Smooth muscle cell (in vitro differentiated cells): ENCODE measurements at regions not wholly inside any gene's neighbourhood (a gene's known extent, or its start where the extent isn't known, plus 50 kb on each side); places are given as distances from the start of the nearest gene placed in this dataset.

Source experiments
- DNase-seq: peaks from one replicate; lab custom pipeline; 2025; ENCODE audit not compliant: unreplicated experiment; lab: John Stamatoyannopoulos, UW
- H2AFZ ChIP-seq: fragments of 200-600 bp; sonication (generic); 2 replicates; pipeline ENCODE4 v1.6.0; 2016; ENCODE audit warnings: antibody characterized with exemption, low read depth, mild to moderate bottlenecking
- H3F3A ChIP-seq: fragments of 200-600 bp; sonication (generic); 2 replicates; pipeline ENCODE4 v1.6.0; 2017; ENCODE audit warnings: antibody characterized with exemption, low read depth
- H3K27ac ChIP-seq: fragments of 200-600 bp; sonication (generic); 2 replicates; pipeline ENCODE4 v1.5.1; 2016; ENCODE audit warnings: low read depth, mild to moderate bottlenecking
- H3K27me3 ChIP-seq: fragments of 200-600 bp; sonication (generic); 2 replicates; pipeline ENCODE4 v1.6.1; 2016; ENCODE audit warnings: low read depth, mild to moderate bottlenecking
- H3K36me3 ChIP-seq: fragments of 200-600 bp; sonication (generic); 2 replicates; pipeline ENCODE4 v1.5.1; 2016; ENCODE audit warnings: low read depth
- H3K4me1 ChIP-seq: fragments of 200-600 bp; sonication (generic); 2 replicates; pipeline ENCODE4 v1.5.1; 2016; ENCODE audit warnings: low read depth
- H3K4me2 ChIP-seq: fragments of 200-600 bp; sonication (generic); 2 replicates; pipeline ENCODE4 v1.6.0; 2016; ENCODE audit warnings: mild to moderate bottlenecking
- H3K4me3 ChIP-seq: fragments of 200-600 bp; sonication (generic); 2 replicates; pipeline ENCODE4 v1.5.1; 2016; ENCODE audit warnings: mild to moderate bottlenecking
- H3K79me2 ChIP-seq: fragments of 200-600 bp; sonication (generic); 2 replicates; pipeline ENCODE4 v1.6.0; 2016; ENCODE audit warnings: low read depth, mild to moderate bottlenecking
- H3K9ac ChIP-seq: fragments of 200-600 bp; sonication (generic); 2 replicates; pipeline ENCODE4 v1.6.0; 2016; ENCODE audit warnings: low read depth
- H3K9me3 ChIP-seq: fragments of 200-600 bp; sonication (generic); replicated peaks from 2 replicates; pipeline ENCODE4 v1.5.1; 2016; ENCODE audit warnings: low read depth
- H4K20me1 ChIP-seq: fragments of 200-600 bp; sonication (generic); 2 replicates; pipeline ENCODE4 v1.6.0; 2016; ENCODE audit warnings: low read depth
- WGBS: methylation state at CpG from one replicate; pipeline ENCODE4 v1.1.7; 2016; ENCODE audit warnings: low lambda C conversion rate; 5-methylcytosine and 5-hydroxymethylcytosine counted together
- TF ChIP-seq, protein P1 (sequence below): fragments of 200-600 bp; sonication (generic); IDR thresholded peaks from 2 replicates; pipeline ENCODE4 v1.5.1; 2017; ENCODE audit warnings: borderline replicate concordance, mild to moderate bottlenecking, antibody characterized with exemption; ENCODE audit not compliant: insufficient read depth, poor library complexity, severe bottlenecking

DNA sequence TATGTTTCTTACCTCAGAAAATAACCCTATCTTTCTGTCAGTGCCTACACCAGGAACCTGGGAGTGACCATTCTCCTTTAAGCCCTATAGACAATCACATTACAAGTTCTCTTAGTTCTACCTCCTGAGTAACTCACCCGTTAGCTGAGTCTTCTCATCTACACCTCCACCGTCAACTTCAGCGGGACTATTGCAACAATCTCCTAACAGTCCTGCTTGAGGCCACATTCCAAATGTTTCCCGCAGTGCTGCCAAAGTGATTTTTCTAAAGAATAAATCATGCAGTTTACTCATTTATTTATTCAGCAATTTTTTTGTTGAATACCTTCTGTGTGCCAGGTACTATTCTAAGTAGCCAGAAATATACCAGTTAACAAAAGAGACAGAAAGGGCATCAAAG, 285.0 kb upstream of the GRIP1 start:
- H3K4me2 ChIP-seq = no peak overlapping the region
- peaks cover 10% of the 10 kb centered on the region for H3F3A ChIP-seq
- WGBS = 90% methylated on average over 4 of the region's 4 CpGs
- no peak overlapping the region for H3K4me3 ChIP-seq
- H3K27me3 ChIP-seq = no peaks in the 10 kb centered on the region
- H3K36me3 ChIP-seq = no peaks in the 10 kb centered on the region
- no peak for DNase-seq
- TF ChIP-seq, protein P1, sequence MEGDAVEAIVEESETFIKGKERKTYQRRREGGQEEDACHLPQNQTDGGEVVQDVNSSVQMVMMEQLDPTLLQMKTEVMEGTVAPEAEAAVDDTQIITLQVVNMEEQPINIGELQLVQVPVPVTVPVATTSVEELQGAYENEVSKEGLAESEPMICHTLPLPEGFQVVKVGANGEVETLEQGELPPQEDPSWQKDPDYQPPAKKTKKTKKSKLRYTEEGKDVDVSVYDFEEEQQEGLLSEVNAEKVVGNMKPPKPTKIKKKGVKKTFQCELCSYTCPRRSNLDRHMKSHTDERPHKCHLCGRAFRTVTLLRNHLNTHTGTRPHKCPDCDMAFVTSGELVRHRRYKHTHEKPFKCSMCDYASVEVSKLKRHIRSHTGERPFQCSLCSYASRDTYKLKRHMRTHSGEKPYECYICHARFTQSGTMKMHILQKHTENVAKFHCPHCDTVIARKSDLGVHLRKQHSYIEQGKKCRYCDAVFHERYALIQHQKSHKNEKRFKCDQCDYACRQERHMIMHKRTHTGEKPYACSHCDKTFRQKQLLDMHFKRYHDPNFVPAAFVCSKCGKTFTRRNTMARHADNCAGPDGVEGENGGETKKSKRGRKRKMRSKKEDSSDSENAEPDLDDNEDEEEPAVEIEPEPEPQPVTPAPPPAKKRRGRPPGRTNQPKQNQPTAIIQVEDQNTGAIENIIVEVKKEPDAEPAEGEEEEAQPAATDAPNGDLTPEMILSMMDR = no peak
- H3K27ac ChIP-seq = peak overlapping the region; percentile 98
- peaks cover 5% of the 10 kb centered on the region for H3K4me1 ChIP-seq
- peak overlapping the region; percentile 71 for H3K9ac ChIP-seq
- no peak overlapping the region for H2AFZ ChIP-seq
- no peaks in the 10 kb centered on the region for H3K79me2 ChIP-seq
- H3K9me3 ChIP-seq = no peaks in the 10 kb centered on the region
- no peaks in the 10 kb centered on the region for H4K20me1 ChIP-seq

DNA sequence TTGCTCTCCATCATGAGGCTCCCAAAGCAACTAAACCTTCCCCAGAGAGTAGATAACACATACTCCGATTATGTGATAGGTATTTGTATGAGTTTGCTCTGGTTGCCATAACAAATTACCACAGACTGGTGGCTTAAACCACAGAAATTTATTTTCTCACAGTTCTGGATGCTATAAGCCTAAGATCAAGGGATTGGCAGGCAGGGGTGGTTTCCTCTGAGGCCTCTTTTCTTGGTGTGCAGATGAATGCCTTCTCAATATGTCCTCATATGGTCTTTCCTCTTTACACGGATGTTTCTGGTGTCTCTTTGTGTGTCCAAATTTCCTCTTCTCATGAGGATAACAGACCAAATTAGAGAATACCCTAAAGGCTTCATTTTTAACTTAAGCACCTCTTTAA, 285.8 kb upstream of the GRIP1 start:
- H3K36me3 ChIP-seq = no peaks in the 10 kb centered on the region
- peaks cover 5% of the 10 kb centered on the region for H3K4me1 ChIP-seq
- no peak overlapping the region for H2AFZ ChIP-seq
- no peaks in the 10 kb centered on the region for H4K20me1 ChIP-seq
- peak overlapping the region; percentile 54 for H3K4me2 ChIP-seq
- no peaks in the 10 kb centered on the region for H3K9me3 ChIP-seq
- H3K79me2 ChIP-seq = no peaks in the 10 kb centered on the region
- WGBS = 23% methylated on average over 2 of the region's 2 CpGs
- no peaks in the 10 kb centered on the region for H3K27me3 ChIP-seq
- no peak overlapping the region for H3K4me3 ChIP-seq
- H3K27ac ChIP-seq = peak overlapping the region; percentile 98
- peaks cover 10% of the 10 kb centered on the region for H3F3A ChIP-seq
- H3K9ac ChIP-seq = peak overlapping the region; percentile 88
- TF ChIP-seq, protein P1 = no peak
- DNase-seq = no peak

DNA sequence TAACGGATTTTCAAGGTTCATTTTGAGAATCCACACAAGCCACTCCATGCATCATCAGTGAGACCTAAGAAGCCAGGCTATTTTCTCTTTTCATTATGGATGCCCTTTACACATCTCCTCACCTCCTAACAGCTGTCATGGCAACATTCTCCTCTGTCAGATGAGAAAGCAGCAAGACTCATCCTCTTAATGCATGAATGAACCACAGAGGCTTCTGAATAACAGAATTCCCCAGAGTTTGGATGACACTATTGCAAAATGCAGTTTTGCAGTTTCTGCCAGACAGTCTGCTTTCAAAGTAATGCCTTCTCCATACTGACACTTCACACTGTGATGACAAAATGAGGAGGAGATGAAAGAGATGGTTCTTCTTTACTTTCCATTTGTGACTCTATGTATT, 286.7 kb upstream of the GRIP1 start:
- Histone ChIP-seq H3K4me3 (no peak overlapping the region), H3K9me3 (no peaks in the 10 kb centered on the region), H3K27me3 (no peaks in the 10 kb centered on the region), H3K9ac (peak overlapping the region; percentile 88), H4K20me1 (no peaks in the 10 kb centered on the region), H3K36me3 (no peaks in the 10 kb centered on the region), H3K4me1 (peaks cover 4% of the 10 kb centered on the region), H3F3A (peaks cover 11% of the 10 kb centered on the region), H3K4me2 (peak overlapping the region; percentile 1), H2AFZ (no peak overlapping the region), H3K79me2 (no peaks in the 10 kb centered on the region), H3K27ac (peak overlapping the region; percentile 98)
- WGBS = 71% methylated on average over 1 of the region's 1 CpG
- TF ChIP-seq, protein P1 = no peak
- DNase-seq = no peak

DNA sequence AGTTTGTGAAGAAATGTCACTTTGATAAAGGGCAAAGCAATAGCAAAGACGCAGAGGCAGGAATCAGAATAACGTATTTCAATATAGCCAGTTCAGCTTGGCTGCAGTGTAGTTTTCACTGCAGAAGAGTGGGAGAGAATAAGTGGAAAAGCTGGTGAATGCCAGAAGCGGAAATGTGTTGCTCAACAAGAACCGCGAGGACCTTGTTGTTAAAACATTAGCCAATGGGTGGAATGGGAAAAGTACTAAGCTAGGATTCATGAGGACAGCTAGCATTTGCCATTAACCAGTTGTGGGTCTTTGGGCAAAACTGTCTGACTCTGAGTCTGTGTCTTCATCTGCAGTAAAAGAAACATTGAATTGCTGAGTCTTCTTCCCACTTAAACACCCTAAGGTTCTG, 292.9 kb upstream of the GRIP1 start:
- H3K79me2 ChIP-seq = no peaks in the 10 kb centered on the region
- no peaks in the 10 kb centered on the region for H3K4me1 ChIP-seq
- H2AFZ ChIP-seq = no peak overlapping the region
- no peak for DNase-seq
- WGBS = 70% methylated on average over 5 of the region's 5 CpGs
- TF ChIP-seq, protein P1 = no peak
- H3K9me3 ChIP-seq = no peaks in the 10 kb centered on the region
- H3K4me3 ChIP-seq = no peak overlapping the region
- H4K20me1 ChIP-seq = no peaks in the 10 kb centered on the region
- peak overlapping the region; percentile 96 for H3K27ac ChIP-seq
- H3F3A ChIP-seq = peaks cover 6% of the 10 kb centered on the region
- no peaks in the 10 kb centered on the region for H3K27me3 ChIP-seq
- H3K36me3 ChIP-seq = no peaks in the 10 kb centered on the region
- H3K9ac ChIP-seq = no peak overlapping the region
- no peak overlapping the region for H3K4me2 ChIP-seq
